Upper lobe of left lung (tissue), 6 donors: ENCODE measurements at regions not wholly inside any gene's neighbourhood (a gene's known extent, or its start where the extent isn't known, plus 50 kb on each side); places are given as distances from the start of the nearest gene placed in this dataset.
A peak's percentile ranks its signal among the peaks of the same experiment; 100 is the strongest.

ENCODE experiments used
- ATAC-seq, 2 donors: fragments of 200-7000 bp; cut with Tn5 transposase; one replicate each; pipeline ENCODE4 v1.9.1; 2022; ENCODE audit warnings: mild to moderate bottlenecking in 2 of 2, moderate library complexity in 2 of 2; ENCODE audit not compliant: low FRiP score in 2 of 2
- DNase-seq, 2 donors: peaks; one replicate each; pipeline ENCODE4 v3.0.0-alpha.2; 2019 to 2020
- H3K27ac ChIP-seq, 4 donors: fragments of 200-600 bp; sonication (generic); one replicate each; pipeline ENCODE4 v1.5.1; 2016 to 2019
- H3K27me3 ChIP-seq, 4 donors: fragments of 200-600 bp; sonication (generic); one replicate each; pipeline ENCODE4 v1.5.1; 2017 to 2019
- H3K36me3 ChIP-seq, 4 donors: fragments of 200-600 bp; sonication (generic); one replicate each; pipeline ENCODE4 v1.5.1; 2016 to 2019
- H3K4me1 ChIP-seq, 4 donors: fragments of 200-600 bp; sonication (generic); one replicate each; pipeline ENCODE4 v1.5.1; 2018 to 2019
- H3K4me3 ChIP-seq, 4 donors: fragments of 200-600 bp; sonication (generic); one replicate each; pipeline ENCODE4 v1.5.1; 2017 to 2019; ENCODE audit warnings: mild to moderate bottlenecking in 2 of 4, moderate library complexity in 1 of 4
- H3K9me3 ChIP-seq, 4 donors: fragments of 200-600 bp; sonication (generic); one replicate each; pipeline ENCODE4 v1.5.1; 2018 to 2019
- CTCF ChIP-seq, 6 experiments: fragments of 450-650 bp in 4 of 6; fragments of 200-600 bp in 2 of 6; sonication (generic) in 2 of 6; IDR thresholded peaks; one replicate each; pipeline ENCODE4 v1.5.1; 2016 to 2019; ENCODE audit warnings: antibody characterized with exemption in 6 of 6
- EP300 ChIP-seq, 4 donors: sonication (generic); formaldehyde crosslinking; IDR thresholded peaks; one replicate each; pipeline ENCODE4 v1.5.1; 2017; ENCODE audit warnings: antibody characterized with exemption in 4 of 4, control low read depth in 2 of 4
- POLR2A ChIP-seq, 4 donors: fragments of 450-650 bp; IDR thresholded peaks; one replicate each; pipeline ENCODE4 v1.5.1; 2016 to 2017; ENCODE audit warnings: antibody characterized with exemption in 4 of 4, mild to moderate bottlenecking in 2 of 4
- POLR2AphosphoS5 ChIP-seq, 2 donors: sonication (generic); formaldehyde crosslinking; IDR thresholded peaks; one replicate each; pipeline ENCODE4 v1.5.1; 2017; ENCODE audit warnings: antibody characterized with exemption in 2 of 2
- WGBS, 2 donors: methylation state at CpG; one replicate each; pipeline ENCODE4 v1.1.5; 2017 to 2018; 5-methylcytosine and 5-hydroxymethylcytosine counted together
- donor health status: DM: no; HTN: no; CAD: no; lungs with moderate emphysema.
- donor health status: DM: no; HTN: yes; CAD: no; lungs with severe emphysema.

- no peak for DNase-seq
- no peak overlapping the region for H3K27ac ChIP-seq
- TF ChIP-seq POLR2A (IDR thresholded peaks at IDR 0.05) (no peak), EP300 (IDR thresholded peaks at IDR 0.05) (no peak), POLR2AphosphoS5 (IDR thresholded peaks at IDR 0.05) (no peak), CTCF (IDR thresholded peaks at IDR 0.05) (no peak)
- WGBS, 2 donors, result 67 to 69% methylated on average over 3 of the region's 3 CpGs
- no peak overlapping the region for H3K4me3 ChIP-seq
- no peaks in the 10 kb centered on the region for H3K9me3 ChIP-seq
- H3K4me1 ChIP-seq, result no peaks in the 10 kb centered on the region
- H3K36me3 ChIP-seq, result no peaks in the 10 kb centered on the region
- ATAC-seq, result no peak
- H3K27me3 ChIP-seq, result no peaks in the 10 kb centered on the region
Observed at GRCh38 chr4:10281996-10282395, 165.4 kb upstream of the WDR1 start.

- 84 to 93% methylated on average over 7 of the region's 7 CpGs for WGBS, 2 donors
- no peak overlapping the region for H3K27ac ChIP-seq
- no peaks in the 10 kb centered on the region for H3K4me1 ChIP-seq
- no peak overlapping the region for H3K4me3 ChIP-seq
- no peak for DNase-seq
- no peaks in the 10 kb centered on the region for H3K27me3 ChIP-seq
- peak in 1 of 2 donors; percentile 7 for ATAC-seq
- no peaks in the 10 kb centered on the region for H3K9me3 ChIP-seq
- H3K36me3 ChIP-seq, result no peaks in the 10 kb centered on the region
- no peak for TF ChIP-seq POLR2A (IDR thresholded peaks at IDR 0.05)
- TF ChIP-seq POLR2AphosphoS5 (IDR thresholded peaks at IDR 0.05), result no peak
- TF ChIP-seq CTCF (IDR thresholded peaks at IDR 0.05), result no peak
- no peak for TF ChIP-seq EP300 (IDR thresholded peaks at IDR 0.05)
Observed at GRCh38 chr4:10279261-10279660, 162.7 kb upstream of the WDR1 start.

GRCh38 chr4:10278071-10278470, 161.5 kb upstream of the WDR1 start:
- Histone ChIP-seq H3K27me3 (no peaks in the 10 kb centered on the region), H3K9me3 (no peaks in the 10 kb centered on the region), H3K4me1 (no peaks in the 10 kb centered on the region), H3K36me3 (no peaks in the 10 kb centered on the region), H3K4me3 (no peak overlapping the region), H3K27ac (no peak overlapping the region)
- DNase-seq, result no peak
- 91 to 97% methylated on average over 5 of the region's 5 CpGs for WGBS, 2 donors
- no peak for ATAC-seq
- TF ChIP-seq POLR2A (IDR thresholded peaks at IDR 0.05) (no peak), POLR2AphosphoS5 (IDR thresholded peaks at IDR 0.05) (no peak), EP300 (IDR thresholded peaks at IDR 0.05) (no peak), CTCF (IDR thresholded peaks at IDR 0.05) (no peak)

- H3K4me3 ChIP-seq, result no peak overlapping the region
- H3K4me1 ChIP-seq, result no peaks in the 10 kb centered on the region
- DNase-seq (no peak), ATAC-seq (no peak)
- H3K27ac ChIP-seq, result no peak overlapping the region
- no peak for TF ChIP-seq POLR2A (IDR thresholded peaks at IDR 0.05)
- no peak for TF ChIP-seq EP300 (IDR thresholded peaks at IDR 0.05)
- no peak for TF ChIP-seq CTCF (IDR thresholded peaks at IDR 0.05)
- TF ChIP-seq POLR2AphosphoS5 (IDR thresholded peaks at IDR 0.05), result no peak
- WGBS, 2 donors, result 78 to 86% methylated on average over 4 of the region's 4 CpGs
- H3K36me3 ChIP-seq, result no peaks in the 10 kb centered on the region
- H3K27me3 ChIP-seq, result no peaks in the 10 kb centered on the region
- no peaks in the 10 kb centered on the region for H3K9me3 ChIP-seq
Observed at GRCh38 chr4:10276152-10276551, 159.6 kb upstream of the WDR1 start.

- no peaks in the 10 kb centered on the region for H3K9me3 ChIP-seq
- ATAC-seq (no peak), DNase-seq (no peak)
- TF ChIP-seq POLR2A (IDR thresholded peaks at IDR 0.05) (no peak), CTCF (IDR thresholded peaks at IDR 0.05) (no peak), EP300 (IDR thresholded peaks at IDR 0.05) (no peak), POLR2AphosphoS5 (IDR thresholded peaks at IDR 0.05) (no peak)
- H3K4me1 ChIP-seq, result no peaks in the 10 kb centered on the region
- 86 to 87% methylated on average over 4 of the region's 4 CpGs for WGBS, 2 donors
- H3K36me3 ChIP-seq, result no peaks in the 10 kb centered on the region
- H3K27ac ChIP-seq, result no peak overlapping the region
- no peak overlapping the region for H3K4me3 ChIP-seq
- H3K27me3 ChIP-seq, result no peaks in the 10 kb centered on the region
Observed at GRCh38 chr4:10275696-10276095, 159.1 kb upstream of the WDR1 start.
